H9 (cell line): ENCODE measurements at regions not wholly inside any gene's neighbourhood (a gene's known extent, or its start where the extent isn't known, plus 50 kb on each side); places are given as distances from the start of the nearest gene placed in this dataset.

Source experiments
- DNase-seq: peaks from one replicate; pipeline ENCODE4 v3.0.0-alpha.2; 2017
- H2AFZ ChIP-seq: one replicate; pipeline ENCODE4 v1.6.1; 2013; ENCODE audit warnings: mild to moderate bottlenecking, low read length, control low read depth, moderate library complexity
- H2AK5ac ChIP-seq: 2 replicates; pipeline ENCODE4 v1.6.1; 2013; ENCODE audit warnings: low read length, control low read depth, mixed read lengths; ENCODE audit not compliant: insufficient read length
- H2BK120ac ChIP-seq: one replicate; pipeline ENCODE4 v1.6.1; 2013; ENCODE audit warnings: low read depth, mild to moderate bottlenecking, low read length, control low read depth, inconsistent platforms; ENCODE audit not compliant: poor library complexity, severe bottlenecking
- H2BK12ac ChIP-seq: 2 replicates; pipeline ENCODE4 v1.6.1; 2013; ENCODE audit warnings: low read length, control low read depth, mixed read lengths, low read depth; ENCODE audit not compliant: insufficient read length
- H2BK15ac ChIP-seq: 2 replicates; pipeline ENCODE4 v1.6.1; 2013; ENCODE audit warnings: low read depth, low read length, control low read depth
- H2BK20ac ChIP-seq: one replicate; pipeline ENCODE4 v1.6.1; 2013; ENCODE audit warnings: low read depth, mild to moderate bottlenecking, low read length, control low read depth, inconsistent platforms; ENCODE audit not compliant: poor library complexity, severe bottlenecking
- H2BK5ac ChIP-seq: 2 replicates; pipeline ENCODE4 v1.6.1; 2013; ENCODE audit warnings: low read length, control low read depth, mixed read lengths; ENCODE audit not compliant: insufficient read length
- H3K14ac ChIP-seq: 2 replicates; pipeline ENCODE4 v1.6.1; 2013; ENCODE audit warnings: low read length, control low read depth; ENCODE audit not compliant: insufficient read depth
- H3K18ac ChIP-seq: 2 replicates; pipeline ENCODE4 v1.6.1; 2013; ENCODE audit warnings: low read depth, mild to moderate bottlenecking, mixed read lengths, low read length, control low read depth; ENCODE audit not compliant: insufficient read length
- H3K23ac ChIP-seq: 2 replicates; pipeline ENCODE4 v1.6.1; 2013; ENCODE audit warnings: low read length, control low read depth, mixed read lengths, low read depth; ENCODE audit not compliant: insufficient read length
- H3K23me2 ChIP-seq: 2 replicates; pipeline ENCODE4 v1.6.1; 2013; ENCODE audit warnings: low read depth, mild to moderate bottlenecking, mixed read lengths, low read length, control low read depth; ENCODE audit not compliant: insufficient read length, poor library complexity, severe bottlenecking
- H3K27ac ChIP-seq: 2 replicates; pipeline ENCODE4 v1.5.1; 2013; ENCODE audit warnings: low read length, control low read depth, mixed read lengths, low read depth; ENCODE audit not compliant: insufficient read length
- H3K27me3 ChIP-seq: 2 replicates; pipeline ENCODE4 v1.6.1; 2013; ENCODE audit warnings: low read length, control low read depth, inconsistent platforms; ENCODE audit not compliant: insufficient read depth
- H3K4ac ChIP-seq: 2 replicates; pipeline ENCODE4 v1.6.1; 2013; ENCODE audit warnings: low read depth, mild to moderate bottlenecking, control low read depth, inconsistent platforms, low read length, moderate library complexity
- H3K4me1 ChIP-seq: 2 replicates; pipeline ENCODE4 v1.6.1; 2013; ENCODE audit warnings: low read length, control low read depth, inconsistent platforms; ENCODE audit not compliant: insufficient read depth
- H3K4me2 ChIP-seq: 2 replicates; pipeline ENCODE4 v1.6.1; 2013; ENCODE audit warnings: low read length, control low read depth, mixed read lengths; ENCODE audit not compliant: insufficient read length, insufficient read depth
- H3K56ac ChIP-seq: 2 replicates; pipeline ENCODE4 v1.6.1; 2013; ENCODE audit warnings: low read depth, mild to moderate bottlenecking, mixed read lengths, low read length, control low read depth; ENCODE audit not compliant: insufficient read length
- H3K79me1 ChIP-seq: 2 replicates; pipeline ENCODE4 v1.6.1; 2013; ENCODE audit warnings: low read depth, mild to moderate bottlenecking, moderate library complexity, low read length, control low read depth, inconsistent platforms; ENCODE audit not compliant: insufficient read depth, poor library complexity, severe bottlenecking
- H3K79me2 ChIP-seq: 2 replicates; pipeline ENCODE4 v1.6.1; 2013; ENCODE audit warnings: low read length, control low read depth, inconsistent platforms; ENCODE audit not compliant: insufficient read depth
- H3K9ac ChIP-seq: 2 replicates; pipeline ENCODE4 v1.6.1; 2013; ENCODE audit warnings: low read length, control low read depth, mixed read lengths; ENCODE audit not compliant: insufficient read length; ENCODE audit errors: extremely low read depth
- H3K9me3 ChIP-seq: one replicate; pipeline ENCODE4 v1.6.1; 2013; ENCODE audit warnings: low read depth, low read length, inconsistent platforms; ENCODE audit not compliant: control insufficient read depth
- H3T11ph ChIP-seq: one replicate; pipeline ENCODE4 v1.6.1; 2013; ENCODE audit warnings: mild to moderate bottlenecking, low read length, control low read depth, inconsistent platforms
- H4K20me1 ChIP-seq: one replicate; pipeline ENCODE4 v1.6.1; 2013; ENCODE audit not compliant: control insufficient read depth, insufficient read length, insufficient read depth
- H4K5ac ChIP-seq: 2 replicates; pipeline ENCODE4 v1.6.1; 2013; ENCODE audit warnings: low read depth, mild to moderate bottlenecking, mixed read lengths, low read length, control low read depth; ENCODE audit not compliant: insufficient read length
- H4K8ac ChIP-seq: replicated peaks from 2 replicates; pipeline ENCODE4 v1.6.1; 2013; ENCODE audit warnings: low read length, control low read depth, mixed read lengths, low read depth; ENCODE audit not compliant: insufficient read length
- H4K91ac ChIP-seq: 2 replicates; pipeline ENCODE4 v1.6.1; 2013; ENCODE audit warnings: low read depth, mild to moderate bottlenecking, moderate library complexity, mixed read lengths, low read length, control low read depth; ENCODE audit not compliant: insufficient read length
- H3K27ac Mint-ChIP-seq, 3 experiments: 2 replicates in 2 of 3; 3 replicates in 1 of 3; pipeline ENCODE4 v1.8.0; 2020 to 2021; ENCODE audit warnings: mixed read lengths in 3 of 3, mild to moderate bottlenecking in 1 of 3, moderate library complexity in 1 of 3
- H3K27me3 Mint-ChIP-seq: 2 replicates; pipeline ENCODE4 v1.8.0; 2021; ENCODE audit warnings: low read depth, mild to moderate bottlenecking, moderate library complexity, mixed read lengths
- H3K36me3 Mint-ChIP-seq, 3 experiments: 2 replicates in 2 of 3; 3 replicates in 1 of 3; pipeline ENCODE4 v1.8.0; 2020 to 2021; ENCODE audit warnings: low read depth in 3 of 3, mixed read lengths in 3 of 3; ENCODE audit not compliant: insufficient read depth in 1 of 3
- H3K4me1 Mint-ChIP-seq, 2 experiments: 2 replicates each; pipeline ENCODE4 v1.8.0; 2020; ENCODE audit warnings: mixed read lengths in 2 of 2
- H3K4me3 Mint-ChIP-seq, 2 experiments: 2 replicates in 1 of 2; 3 replicates in 1 of 2; pipeline ENCODE4 v1.8.0; 2020 to 2021; ENCODE audit warnings: mild to moderate bottlenecking in 2 of 2, mixed read lengths in 2 of 2, moderate library complexity in 1 of 2
- H3K9me3 Mint-ChIP-seq, 2 experiments: 2 replicates in 1 of 2; 3 replicates in 1 of 2; pipeline ENCODE4 v1.8.0; 2020; ENCODE audit warnings: mild to moderate bottlenecking in 2 of 2, mixed read lengths in 2 of 2, moderate library complexity in 1 of 2
- CTCF ChIP-seq: fragments of 200-600 bp; sonication (generic); conservative IDR thresholded peaks from 3 replicates; pipeline ENCODE4 v1.8.0; 2021; ENCODE audit warnings: antibody characterized with exemption, mild to moderate bottlenecking
- WGBS: extraction: QIAGEN DNeasy Blood & Tissue Kit; methylation state at CpG from one replicate; pipeline ENCODE4 v1.1.7; 2013; ENCODE audit warnings: missing lambda C conversion rate, low lambda C conversion rate, mixed read lengths; ENCODE audit not compliant: insufficient read length; ENCODE audit errors: extremely low coverage; 5-methylcytosine and 5-hydroxymethylcytosine counted together

GRCh38 chr4:71185037-71185436 lies 153.8 kb upstream of the SLC4A4 start:
- peaks cover 17% of the 10 kb centered on the region for H3K23me2 ChIP-seq
- peaks cover 17% of the 10 kb centered on the region; the same call in 1 of the 2 replicates for H3K27me3 ChIP-seq
- Mint-ChIP-seq H3K4me3 (no peak overlapping the region), H3K9me3 (no peaks in the 10 kb centered on the region; a peak in 1 of 5 replicates), H3K27me3 (peaks cover 49% of the 10 kb centered on the region), H3K4me1 (peaks cover 12 to 17% of the 10 kb centered on the region in 2 experiments), H3K36me3 (no peaks in the 10 kb centered on the region; a peak in 1 of 7 replicates), H3K27ac (no peak overlapping the region)
- no peak overlapping the region for H3K27ac ChIP-seq
- no peak overlapping the region for H2AK5ac ChIP-seq
- no peak overlapping the region for H4K91ac ChIP-seq
- no peaks in the 10 kb centered on the region for H3K79me1 ChIP-seq
- H3K4ac ChIP-seq, result no peak overlapping the region
- no peak overlapping the region for H3K4me2 ChIP-seq
- H2BK20ac ChIP-seq, result no peak overlapping the region
- no peaks in the 10 kb centered on the region for H3K4me1 ChIP-seq
- no peak overlapping the region for H3T11ph ChIP-seq
- H3K79me2 ChIP-seq, result no peaks in the 10 kb centered on the region
- no peak overlapping the region for H2BK120ac ChIP-seq
- no peak overlapping the region for H4K8ac ChIP-seq
- H2BK12ac ChIP-seq, result no peak overlapping the region
- H3K9me3 ChIP-seq, result no peaks in the 10 kb centered on the region
- no peak overlapping the region for H3K56ac ChIP-seq
- no peak overlapping the region for H2BK15ac ChIP-seq
- no peak overlapping the region for H2AFZ ChIP-seq
- TF ChIP-seq CTCF, result no peak
- no peak overlapping the region for H3K23ac ChIP-seq
- no peak overlapping the region for H3K14ac ChIP-seq
- H3K9ac ChIP-seq, result no peak overlapping the region
- no peak overlapping the region for H4K5ac ChIP-seq
- H2BK5ac ChIP-seq, result no peak overlapping the region
- DNase-seq, result no peak
- no CpG with 5 or more reads among the region's 3 CpGs for WGBS
- H3K18ac ChIP-seq, result no peak overlapping the region
- H4K20me1 ChIP-seq, result no peaks in the 10 kb centered on the region
